GM12892 (cell line): ENCODE measurements at regions not wholly inside any gene's neighbourhood (a gene's known extent, or its start where the extent isn't known, plus 50 kb on each side); places are given as distances from the start of the nearest gene placed in this dataset.

Experiments used
- POLR2A ChIP-seq: IDR thresholded peaks from 2 replicates; pipeline ENCODE4 v1.6.1; 2011; ENCODE audit warnings: low read depth, low read length, control low read depth
- POLR2AphosphoS5 ChIP-seq: IDR thresholded peaks from 2 replicates; pipeline ENCODE4 v1.6.1; 2011; ENCODE audit warnings: low read depth, low read length, control low read depth

DNA sequence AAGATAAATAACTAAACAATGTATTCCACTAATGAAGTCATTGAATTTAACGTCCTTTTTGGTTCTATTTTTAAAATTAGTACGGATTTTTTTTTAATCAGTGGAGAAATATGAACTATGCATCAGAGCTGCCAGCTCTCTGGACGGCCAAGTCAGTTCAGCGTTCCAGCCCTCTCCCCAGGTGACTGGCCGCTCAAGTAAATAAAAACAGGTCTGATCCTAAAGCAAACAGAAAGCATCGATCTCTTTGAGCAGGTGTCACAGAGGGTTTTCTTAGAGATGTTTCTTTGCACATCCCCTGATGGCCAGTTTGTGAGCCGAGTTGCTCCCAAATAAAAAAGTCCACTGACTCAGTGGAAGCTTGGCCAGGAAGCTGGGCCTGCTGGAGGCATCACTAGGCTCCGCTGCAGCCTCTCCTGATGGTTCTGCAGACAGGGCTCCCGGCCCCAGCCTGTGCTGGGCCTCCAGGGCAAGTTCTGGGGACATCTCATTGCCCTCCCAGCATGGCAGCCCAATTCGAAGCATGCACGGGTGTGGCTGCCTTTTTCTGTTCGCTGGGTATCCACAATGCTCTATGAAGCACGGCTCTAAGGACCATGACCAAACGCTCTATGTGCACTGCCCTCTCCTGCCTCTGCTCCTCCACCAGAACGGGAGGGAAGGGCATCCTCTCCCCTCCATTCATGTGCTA is 74.7 kb upstream of the PPP2R2D start:
- TF ChIP-seq POLR2AphosphoS5 (no peak), POLR2A (no peak)
